IMR-90 (cell line): ENCODE measurements at regions not wholly inside any gene's neighbourhood (a gene's known extent, or its start where the extent isn't known, plus 50 kb on each side); places are given as distances from the start of the nearest gene placed in this dataset.

Experiments used
- ATAC-seq: fragments of 200-7000 bp; cut with Tn5 transposase; 2 replicates; pipeline ENCODE4 v1.9.1; 2020; ENCODE audit warnings: low read depth, mild to moderate bottlenecking, moderate library complexity
- BruUV-seq: library from RNA; stranded (reverse); fragments of 400-500 nt; replicated peaks from 2 replicates; lab custom pipeline; 2021; lab: Mats Ljungman, UMichigan
- CTCF ChIA-PET: fragments of 300-600 bp; formaldehyde crosslinking; extraction: SDS; loops from one replicate; lab custom pipeline; 2021; ENCODE audit warnings: antibody characterized with exemption; lab: Yijun Ruan, JAX
- POLR2A ChIA-PET: fragments of 300-600 bp; sonication (Branson Sonifier 250); formaldehyde crosslinking; loops from one replicate; lab custom pipeline; 2022; ENCODE audit warnings: antibody characterized with exemption; ENCODE audit not compliant: unreplicated experiment; lab: Charles Lee
- DNase-seq: peaks from one replicate; pipeline ENCODE4 v3.0.0; 2013
- H2AFZ ChIP-seq: replicated peaks from 2 replicates; pipeline ENCODE3; 2013; ENCODE audit warnings: low read length, mild to moderate bottlenecking; ENCODE audit not compliant: poor library complexity
- H2AK5ac ChIP-seq: 2 replicates; pipeline ENCODE4 v1.6.1; 2013; ENCODE audit warnings: low read depth, low read length, inconsistent platforms
- H2AK9ac ChIP-seq: replicated peaks from 2 replicates; pipeline ENCODE3; 2013; ENCODE audit warnings: mild to moderate bottlenecking, low read depth, low read length, moderate library complexity; ENCODE audit not compliant: poor library complexity
- H2BK120ac ChIP-seq: 2 replicates; pipeline ENCODE4 v1.6.1; 2013; ENCODE audit warnings: low read depth, low read length, inconsistent platforms
- H2BK15ac ChIP-seq: 3 replicates; pipeline ENCODE4 v1.6.1; 2013; ENCODE audit warnings: low read depth, low read length, inconsistent platforms
- H2BK20ac ChIP-seq: 2 replicates; pipeline ENCODE4 v1.6.1; 2013; ENCODE audit warnings: low read depth, mild to moderate bottlenecking, inconsistent platforms, low read length, moderate library complexity
- H2BK5ac ChIP-seq: 2 replicates; pipeline ENCODE4 v1.6.1; 2013; ENCODE audit warnings: mild to moderate bottlenecking, low read depth, low read length, inconsistent platforms; ENCODE audit not compliant: poor library complexity, severe bottlenecking
- H3K14ac ChIP-seq: replicated peaks from 2 replicates; pipeline ENCODE4 v1.6.1; 2013; ENCODE audit warnings: low read depth, low read length, inconsistent platforms
- H3K18ac ChIP-seq: 2 replicates; pipeline ENCODE4 v1.6.1; 2013; ENCODE audit warnings: low read depth, low read length, control low read depth
- H3K23ac ChIP-seq: 2 replicates; pipeline ENCODE4 v1.6.1; 2013; ENCODE audit warnings: low read depth, low read length, inconsistent platforms
- H3K27ac ChIP-seq: 2 replicates; pipeline ENCODE4 v1.5.1; 2013; ENCODE audit warnings: mild to moderate bottlenecking, control low read depth, low read length; ENCODE audit not compliant: insufficient read depth
- H3K27me3 ChIP-seq: 2 replicates; pipeline ENCODE4 v1.6.1; 2013; ENCODE audit warnings: low read length; ENCODE audit not compliant: control insufficient read depth, insufficient read depth
- H3K36me3 ChIP-seq: 2 replicates; pipeline ENCODE4 v1.6.1; 2013; ENCODE audit warnings: low read length, mixed read lengths; ENCODE audit not compliant: control insufficient read depth, insufficient read depth
- H3K4ac ChIP-seq: 2 replicates; pipeline ENCODE4 v1.6.1; 2013; ENCODE audit warnings: low read depth, low read length, inconsistent platforms
- H3K4me1 ChIP-seq: 2 replicates; pipeline ENCODE4 v1.6.1; 2013; ENCODE audit warnings: low read length, mixed read lengths; ENCODE audit not compliant: control insufficient read depth, insufficient read depth
- H3K4me2 ChIP-seq: 2 replicates; pipeline ENCODE4 v1.6.1; 2013; ENCODE audit warnings: low read depth, mild to moderate bottlenecking, control low read depth, low read length, moderate library complexity
- H3K4me3 ChIP-seq: 2 replicates; pipeline ENCODE4 v1.5.1; 2013; ENCODE audit warnings: low read depth, mild to moderate bottlenecking, control low read depth, low read length, moderate library complexity; ENCODE audit not compliant: insufficient read depth
- H3K56ac ChIP-seq: 2 replicates; pipeline ENCODE4 v1.6.1; 2013; ENCODE audit warnings: low read length, inconsistent platforms; ENCODE audit not compliant: insufficient read depth; ENCODE audit errors: extremely low read depth
- H3K79me1 ChIP-seq, 2 experiments: 2 replicates each; pipeline ENCODE4 v1.6.1; 2013; ENCODE audit warnings: low read length in 2 of 2, inconsistent platforms in 1 of 2, low read depth in 1 of 2
- H3K9ac ChIP-seq: 2 replicates; pipeline ENCODE4 v1.6.1; 2013; ENCODE audit warnings: low read depth, low read length, control low read depth
- H3K9me1 ChIP-seq: 2 replicates; pipeline ENCODE4 v1.6.1; 2013; ENCODE audit warnings: low read length, inconsistent platforms; ENCODE audit not compliant: insufficient read depth
- H3K9me3 ChIP-seq: 2 replicates; pipeline ENCODE4 v1.6.1; 2013; ENCODE audit warnings: low read length; ENCODE audit not compliant: control insufficient read depth, insufficient read depth
- H4K20me1 ChIP-seq: 2 replicates; pipeline ENCODE4 v1.6.1; 2013; ENCODE audit warnings: low read length, inconsistent platforms; ENCODE audit not compliant: insufficient read depth
- H4K5ac ChIP-seq: 2 replicates; pipeline ENCODE4 v1.6.1; 2013; ENCODE audit warnings: mild to moderate bottlenecking, low read depth, low read length, control low read depth
- H4K8ac ChIP-seq, 2 experiments: 2 replicates each; pipeline ENCODE4 v1.6.1; 2013; ENCODE audit warnings: low read depth in 2 of 2, low read length in 2 of 2, control low read depth in 1 of 2, inconsistent platforms in 1 of 2
- H4K91ac ChIP-seq: 2 replicates; pipeline ENCODE4 v1.6.1; 2013; ENCODE audit warnings: low read depth, low read length, inconsistent platforms; ENCODE audit not compliant: insufficient read depth
- BHLHE40 ChIP-seq: fragments of 150-350 bp; IDR thresholded peaks from 2 replicates; pipeline ENCODE4 v1.6.1; 2016; ENCODE audit warnings: mild to moderate bottlenecking, low read depth, low read length
- CEBPB ChIP-seq: IDR thresholded peaks from 2 replicates; pipeline ENCODE4 v1.6.1; 2012; ENCODE audit warnings: low read depth, low read length, improper control_type of control experiment
- CHD1 ChIP-seq: IDR thresholded peaks from 2 replicates; pipeline ENCODE4 v1.6.1; 2012; ENCODE audit warnings: low read depth, low read length, improper control_type of control experiment
- CTCF ChIP-seq: conservative IDR thresholded peaks from 2 replicates; pipeline ENCODE4 v1.5.1; 2012; ENCODE audit warnings: mild to moderate bottlenecking, low read depth, low read length, improper control_type of control experiment
- ELK1 ChIP-seq: fragments of 150-350 bp; IDR thresholded peaks from 2 replicates; pipeline ENCODE4 v1.6.1; 2016; ENCODE audit warnings: low read depth, mild to moderate bottlenecking, low read length, moderate library complexity, borderline replicate concordance
- FOS ChIP-seq: fragments of 150-350 bp; IDR thresholded peaks from 2 replicates; pipeline ENCODE4 v1.6.1; 2016; ENCODE audit warnings: low read depth, low read length
- MAFK ChIP-seq: IDR thresholded peaks from 2 replicates; pipeline ENCODE4 v1.6.1; 2012; ENCODE audit warnings: low read depth, low read length, improper control_type of control experiment
- MXI1 ChIP-seq: IDR thresholded peaks from 2 replicates; pipeline ENCODE4 v1.6.1; 2012; ENCODE audit warnings: low read depth, mild to moderate bottlenecking, low read length, moderate library complexity, borderline replicate concordance
- POLR2A ChIP-seq: IDR thresholded peaks from 2 replicates; pipeline ENCODE4 v1.6.1; 2012; ENCODE audit warnings: mild to moderate bottlenecking, low read depth, low read length
- RAD21 ChIP-seq: IDR thresholded peaks from 2 replicates; pipeline ENCODE4 v1.6.1; 2012; ENCODE audit warnings: low read length, improper control_type of control experiment
- RCOR1 ChIP-seq: IDR thresholded peaks from 2 replicates; pipeline ENCODE4 v1.6.1; 2012; ENCODE audit warnings: mild to moderate bottlenecking, low read length, improper control_type of control experiment; ENCODE audit not compliant: insufficient replicate concordance
- RFX5 ChIP-seq: IDR thresholded peaks from 2 replicates; pipeline ENCODE4 v1.8.0; 2012; ENCODE audit warnings: low read depth, mild to moderate bottlenecking, low read length, moderate library complexity
- SMC3 ChIP-seq: fragments of 150-350 bp; IDR thresholded peaks from 2 replicates; pipeline ENCODE4 v1.6.1; 2016; ENCODE audit warnings: low read depth, mild to moderate bottlenecking, antibody characterized with exemption, low read length, moderate library complexity
- WGBS, 2 experiments: methylation state at CpG; one replicate each; pipeline versions ENCODE4 v1.1.5 to v1.1.7; 2013; ENCODE audit warnings: missing lambda C conversion rate in 2 of 2; ENCODE audit not compliant: insufficient read length in 1 of 2; ENCODE audit errors: extremely low coverage in 2 of 2; 5-methylcytosine and 5-hydroxymethylcytosine counted together
- dilution Hi-C: fragments of 300-500 bp; cut with HindIII; formaldehyde crosslinking; loops from one replicate; pipeline ENCODE4 v1.14.3; 2018; ENCODE audit warnings: low sequenced_read_pairs; ENCODE audit not compliant: unreplicated experiment
- in situ Hi-C: fragments of 300-500 bp; cut with MboI; formaldehyde crosslinking; loops from 3 replicates; pipeline ENCODE4 v1.14.3; 2019; ENCODE audit warnings: low sequenced_read_pairs, inconsistent platforms, mixed read lengths
- intact Hi-C: fragments of 100-400 bp; cut with micrococcal nuclease; formaldehyde crosslinking; loops from 2 replicates; pipeline ENCODE4 v1.10.0; 2022

- no peak overlapping the region for H3K18ac ChIP-seq
- H3K9ac ChIP-seq, result no peak overlapping the region
- no peak overlapping the region for H3K27ac ChIP-seq
- no peak overlapping the region for H4K8ac ChIP-seq
- in situ Hi-C loops, result no loop called here
- TF ChIP-seq RAD21 (no peak), POLR2A (no peak), ELK1 (no peak), SMC3 (no peak), BHLHE40 (no peak), CEBPB (no peak), RCOR1 (no peak), FOS (no peak), MAFK (no peak), RFX5 (no peak), MXI1 (no peak), CHD1 (no peak), CTCF (no peak)
- H2AFZ ChIP-seq, result no peak overlapping the region
- POLR2A ChIA-PET, result no interaction called here
- H3K23ac ChIP-seq, result no peak overlapping the region
- no peaks in the 10 kb centered on the region for H3K36me3 ChIP-seq
- intact Hi-C loops, result no loop called here
- H3K4me2 ChIP-seq, result no peak overlapping the region
- no peak overlapping the region for H2BK15ac ChIP-seq
- no peak overlapping the region for H3K56ac ChIP-seq
- no peaks in the 10 kb centered on the region for H3K4me1 ChIP-seq
- no peaks in the 10 kb centered on the region for H3K9me1 ChIP-seq
- no peak overlapping the region for H3K4ac ChIP-seq
- CTCF ChIA-PET, result no interaction called here
- H2AK9ac ChIP-seq, result no peak overlapping the region
- no peak overlapping the region for H2BK5ac ChIP-seq
- no peak overlapping the region for H4K5ac ChIP-seq
- ATAC-seq (no peak), DNase-seq (no peak)
- BruUV-seq, result no TSS peak
- H3K79me1 ChIP-seq, result no peaks in the 10 kb centered on the region
- H2BK20ac ChIP-seq, result no peak overlapping the region
- no peaks in the 10 kb centered on the region for H4K20me1 ChIP-seq
- dilution Hi-C loops, result no loop called here
- H3K27me3 ChIP-seq, result no peaks in the 10 kb centered on the region
- H3K4me3 ChIP-seq, result no peak overlapping the region
- WGBS, 2 experiments, result 82% methylated on average over 2 of the region's 5 CpGs; no CpG with 5 or more reads in 1 of the 2 experiments
- H2BK120ac ChIP-seq, result no peak overlapping the region
- no peak overlapping the region for H4K91ac ChIP-seq
- no peak overlapping the region for H2AK5ac ChIP-seq
- no peaks in the 10 kb centered on the region for H3K9me3 ChIP-seq
- H3K14ac ChIP-seq, result no peak overlapping the region
Measured at GRCh38 chr4:30656828-30657227, 63.3 kb upstream of the PCDH7 start.
